ENCODE measurements at regions not wholly inside any gene's neighbourhood (a gene's known extent, or its start where the extent isn't known, plus 50 kb on each side); places are given as distances from the start of the nearest gene placed in this dataset.
"Not testable (repeated sequence)": the region's sequence is repeated elsewhere in the genome, so short reads cannot be mapped to it uniquely, and the experiment has no call there.

- not testable (repeated sequence) for H3K79me1 ChIP-seq (ENCODE audit: insufficient read depth, low read depth, low read length, poor library complexity, severe bottlenecking); H3K4me2 ChIP-seq (ENCODE audit: insufficient read depth, insufficient read length, low read length); H3K4me1 Mint-ChIP-seq; H3K9ac ChIP-seq (ENCODE audit: extremely low read depth, insufficient read length, low read length); H3K27ac ChIP-seq (ENCODE audit: insufficient read length, low read depth, low read length); H3K18ac ChIP-seq (ENCODE audit: insufficient read length, low read depth, low read length); H2BK12ac ChIP-seq (ENCODE audit: insufficient read length, low read depth, low read length); H3K56ac ChIP-seq (ENCODE audit: insufficient read length, low read depth, low read length); H3K36me3 Mint-ChIP-seq (ENCODE audit: insufficient read depth in 1 of 3, low read depth in 3 of 3); H3K4me1 ChIP-seq (ENCODE audit: insufficient read depth, low read length); H3K14ac ChIP-seq (ENCODE audit: insufficient read depth, low read length); H2AFZ ChIP-seq (ENCODE audit: low read length); H3K23ac ChIP-seq (ENCODE audit: insufficient read length, low read depth, low read length); H3K9me3 ChIP-seq (ENCODE audit: control insufficient read depth, low read depth, low read length); H2BK15ac ChIP-seq (ENCODE audit: low read depth, low read length); H3K4ac ChIP-seq (ENCODE audit: low read depth, low read length); H3T11ph ChIP-seq (ENCODE audit: low read length); DNase-seq; H2BK5ac ChIP-seq (ENCODE audit: insufficient read length, low read length); H4K5ac ChIP-seq (ENCODE audit: insufficient read length, low read depth, low read length); H3K79me2 ChIP-seq (ENCODE audit: insufficient read depth, low read length); H4K20me1 ChIP-seq (ENCODE audit: control insufficient read depth, insufficient read depth, insufficient read length); H4K8ac ChIP-seq (replicated peaks; ENCODE audit: insufficient read length, low read depth, low read length); H3K4me3 Mint-ChIP-seq; H2BK120ac ChIP-seq (ENCODE audit: low read depth, low read length, poor library complexity, severe bottlenecking); H3K27ac Mint-ChIP-seq; H3K23me2 ChIP-seq (ENCODE audit: insufficient read length, low read depth, low read length, poor library complexity, severe bottlenecking); H2BK20ac ChIP-seq (ENCODE audit: low read depth, low read length, poor library complexity, severe bottlenecking); H4K91ac ChIP-seq (ENCODE audit: insufficient read length, low read depth, low read length); H2AK5ac ChIP-seq (ENCODE audit: insufficient read length, low read length)
- no CpG with 5 or more reads among the region's 2 CpGs for WGBS (ENCODE audit: extremely low coverage, insufficient read length, low lambda C conversion rate)
- H3K9me3 Mint-ChIP-seq: peaks cover 22 to 28% of the 10 kb centered on the region in 2 experiments; a peak in 4 of 5 replicates
- peaks cover 69% of the 10 kb centered on the region for H3K27me3 ChIP-seq (ENCODE audit: insufficient read depth, low read length)
- peaks cover 100% of the 10 kb centered on the region for H3K27me3 Mint-ChIP-seq (ENCODE audit: low read depth)
These were observed 91.7 kb downstream of the VPREB1 start for GRCh38 chr22:22336333-22336732.

GRCh38 chr22:22338778-22339177 lies 94.2 kb downstream of the VPREB1 start:
- not testable (repeated sequence) for H3K4ac ChIP-seq (ENCODE audit: low read depth, low read length); H2BK5ac ChIP-seq (ENCODE audit: insufficient read length, low read length); H3K79me2 ChIP-seq (ENCODE audit: insufficient read depth, low read length); H3K9me3 ChIP-seq (ENCODE audit: control insufficient read depth, low read depth, low read length); DNase-seq; H4K8ac ChIP-seq (replicated peaks; ENCODE audit: insufficient read length, low read depth, low read length); H3K14ac ChIP-seq (ENCODE audit: insufficient read depth, low read length); H3K9ac ChIP-seq (ENCODE audit: extremely low read depth, insufficient read length, low read length); H3K4me2 ChIP-seq (ENCODE audit: insufficient read depth, insufficient read length, low read length); H3K27ac ChIP-seq (ENCODE audit: insufficient read length, low read depth, low read length); H3K4me1 ChIP-seq (ENCODE audit: insufficient read depth, low read length); H3K27ac Mint-ChIP-seq; H2BK12ac ChIP-seq (ENCODE audit: insufficient read length, low read depth, low read length); H3T11ph ChIP-seq (ENCODE audit: low read length); H3K79me1 ChIP-seq (ENCODE audit: insufficient read depth, low read depth, low read length, poor library complexity, severe bottlenecking); H3K4me1 Mint-ChIP-seq; H2AK5ac ChIP-seq (ENCODE audit: insufficient read length, low read length); H3K36me3 Mint-ChIP-seq (ENCODE audit: insufficient read depth in 1 of 3, low read depth in 3 of 3); H3K18ac ChIP-seq (ENCODE audit: insufficient read length, low read depth, low read length); H3K56ac ChIP-seq (ENCODE audit: insufficient read length, low read depth, low read length); H2BK15ac ChIP-seq (ENCODE audit: low read depth, low read length); H4K5ac ChIP-seq (ENCODE audit: insufficient read length, low read depth, low read length); H3K23me2 ChIP-seq (ENCODE audit: insufficient read length, low read depth, low read length, poor library complexity, severe bottlenecking); H4K20me1 ChIP-seq (ENCODE audit: control insufficient read depth, insufficient read depth, insufficient read length); H2BK120ac ChIP-seq (ENCODE audit: low read depth, low read length, poor library complexity, severe bottlenecking); H3K23ac ChIP-seq (ENCODE audit: insufficient read length, low read depth, low read length); H2BK20ac ChIP-seq (ENCODE audit: low read depth, low read length, poor library complexity, severe bottlenecking); H4K91ac ChIP-seq (ENCODE audit: insufficient read length, low read depth, low read length); H2AFZ ChIP-seq (ENCODE audit: low read length); H3K4me3 Mint-ChIP-seq
- H3K9me3 Mint-ChIP-seq: peaks cover 15 to 18% of the 10 kb centered on the region in 2 experiments
- H3K27me3 ChIP-seq (ENCODE audit: insufficient read depth, low read length): peaks cover 67% of the 10 kb centered on the region
- no CpG with 5 or more reads among the region's 3 CpGs for WGBS (ENCODE audit: extremely low coverage, insufficient read length, low lambda C conversion rate)
- peaks cover 100% of the 10 kb centered on the region for H3K27me3 Mint-ChIP-seq (ENCODE audit: low read depth)
